Kidney tubule cell (primary cell): ENCODE measurements at regions not wholly inside any gene's neighbourhood (a gene's known extent, or its start where the extent isn't known, plus 50 kb on each side); places are given as distances from the start of the nearest gene placed in this dataset.

Experiments used
- DNase-seq: peaks from one replicate; pipeline ENCODE4 v3.0.0-alpha.2; 2018; ENCODE audit warnings: low spot score

- no peak for DNase-seq
These were observed 57.5 kb upstream of the C1QTNF7 start for GRCh38 chr4:15370296-15370695.

GRCh38 chr4:15373363-15373762 is 54.5 kb upstream of the C1QTNF7 start:
- no peak for DNase-seq

GRCh38 chr4:15374656-15375055 is 53.2 kb upstream of the C1QTNF7 start:
- DNase-seq = no peak

GRCh38 chr4:15375667-15376066 is 52.2 kb upstream of the C1QTNF7 start:
- no peak for DNase-seq

GRCh38 chr4:15376145-15376544 is 51.7 kb upstream of the C1QTNF7 start:
- no peak for DNase-seq

GRCh38 chr4:15376594-15376993 is 51.2 kb upstream of the C1QTNF7 start:
- DNase-seq = peak; percentile 71
